SK-N-SH treated with all-trans-retinoic acid at 6 μM for 48 hours (cell line): ENCODE measurements at regions not wholly inside any gene's neighbourhood (a gene's known extent, or its start where the extent isn't known, plus 50 kb on each side); places are given as distances from the start of the nearest gene placed in this dataset.

ENCODE experiments used
- ATAC-seq: fragments of 200-7000 bp; cut with Tn5 transposase; 3 replicates; pipeline ENCODE4 v1.9.1; 2020; ENCODE audit warnings: mild to moderate bottlenecking, moderate library complexity
- ARNTL ChIP-seq: fragments of 450-650 bp; formaldehyde crosslinking; IDR thresholded peaks from 2 replicates; pipeline ENCODE4 v1.5.0; 2020; ENCODE audit warnings: low read depth, mild to moderate bottlenecking, moderate library complexity, borderline replicate concordance
- BACH2 ChIP-seq: fragments of 250-450 bp; sonication (Bioruptor Pico); IDR thresholded peaks from 2 replicates; pipeline ENCODE4 v1.9.0; 2021; ENCODE audit warnings: mild to moderate bottlenecking, borderline replicate concordance
- CREB5 ChIP-seq: fragments of 250-450 bp; sonication (Bioruptor Pico); IDR thresholded peaks from 2 replicates; pipeline ENCODE4 v1.5.1; 2020; ENCODE audit warnings: low read depth, mild to moderate bottlenecking, moderate library complexity
- CSDC2 ChIP-seq: fragments of 250-450 bp; sonication (Bioruptor Pico); IDR thresholded peaks from 2 replicates; pipeline ENCODE4 v1.5.0; 2020; ENCODE audit warnings: mild to moderate bottlenecking, moderate library complexity
- ESRRG ChIP-seq: fragments of 250-450 bp; sonication (Bioruptor Pico); IDR thresholded peaks from 2 replicates; pipeline ENCODE4 v1.6.1; 2021; ENCODE audit warnings: mild to moderate bottlenecking
- GLIS3 ChIP-seq: fragments of 250-450 bp; sonication (Bioruptor Pico); IDR thresholded peaks from 2 replicates; pipeline ENCODE4 v1.5.0; 2020; ENCODE audit warnings: mild to moderate bottlenecking, moderate library complexity
- ISL1 ChIP-seq: fragments of 250-450 bp; sonication (Bioruptor Pico); IDR thresholded peaks from 2 replicates; pipeline ENCODE4 v2.1.2; 2022; ENCODE audit warnings: mild to moderate bottlenecking, moderate library complexity
- OSR1 ChIP-seq: fragments of 250-450 bp; sonication (Bioruptor Pico); IDR thresholded peaks from 2 replicates; pipeline ENCODE4 v1.8.0; 2022; ENCODE audit warnings: moderate library complexity, mild to moderate bottlenecking, inconsistent platforms
- RARB ChIP-seq: fragments of 250-450 bp; sonication (Bioruptor Pico); IDR thresholded peaks from 2 replicates; pipeline ENCODE4 v1.8.0; 2021; ENCODE audit warnings: mild to moderate bottlenecking, moderate library complexity
- SNAI2 ChIP-seq: fragments of 250-450 bp; sonication (Bioruptor Pico); IDR thresholded peaks from 2 replicates; pipeline ENCODE4 v1.5.0; 2020; ENCODE audit warnings: mild to moderate bottlenecking, moderate library complexity
- TCF4 ChIP-seq: fragments of 250-450 bp; sonication (Bioruptor Pico); IDR thresholded peaks from 2 replicates; pipeline ENCODE4 v1.8.0; 2021; ENCODE audit warnings: mild to moderate bottlenecking, moderate library complexity, borderline replicate concordance
- ZC3H10 ChIP-seq: fragments of 250-450 bp; sonication (Bioruptor Pico); IDR thresholded peaks from 2 replicates; pipeline ENCODE4 v1.5.1; 2021; ENCODE audit warnings: mild to moderate bottlenecking, moderate library complexity
- ZFP3 ChIP-seq: fragments of 250-450 bp; sonication (Bioruptor Pico); IDR thresholded peaks from 2 replicates; pipeline ENCODE4 v1.5.0; 2020; ENCODE audit warnings: mild to moderate bottlenecking, moderate library complexity
- ZFP30 ChIP-seq: fragments of 450-650 bp; formaldehyde crosslinking; IDR thresholded peaks from 2 replicates; pipeline ENCODE4 v1.5.0; 2022; ENCODE audit warnings: mild to moderate bottlenecking, moderate library complexity
- ZNF565 ChIP-seq: fragments of 450-650 bp; formaldehyde crosslinking; conservative IDR thresholded peaks from 2 replicates; pipeline ENCODE4 v1.5.0; 2020; ENCODE audit warnings: low read depth, mild to moderate bottlenecking, moderate library complexity
- ZNF70 ChIP-seq: fragments of 450-650 bp; formaldehyde crosslinking; IDR thresholded peaks from 2 replicates; pipeline ENCODE4 v1.5.0; 2020; ENCODE audit warnings: mild to moderate bottlenecking, moderate library complexity
- ZNF8 ChIP-seq: fragments of 450-650 bp; formaldehyde crosslinking; IDR thresholded peaks from 2 replicates; pipeline ENCODE4 v1.5.0; 2020; ENCODE audit warnings: mild to moderate bottlenecking, moderate library complexity
- TF ChIP-seq, protein P1 (sequence below): fragments of 250-450 bp; sonication (Bioruptor Pico); IDR thresholded peaks from 2 replicates; pipeline ENCODE4 v1.8.0; 2020; ENCODE audit warnings: mild to moderate bottlenecking, moderate library complexity, borderline replicate concordance
- TF ChIP-seq, protein P2 (sequence below): fragments of 250-450 bp; sonication (Bioruptor Pico); IDR thresholded peaks from 2 replicates; pipeline ENCODE4 v1.5.1; 2021; ENCODE audit warnings: mild to moderate bottlenecking, moderate library complexity
- TF ChIP-seq, protein P3 (sequence below): fragments of 250-450 bp; sonication (Bioruptor Pico); IDR thresholded peaks from 2 replicates; pipeline ENCODE4 v1.8.0; 2021; ENCODE audit warnings: low read depth, mild to moderate bottlenecking, moderate library complexity, borderline replicate concordance
- TF ChIP-seq, protein P4 (sequence below): fragments of 250-450 bp; sonication (Bioruptor Pico); IDR thresholded peaks from 2 replicates; pipeline ENCODE4 v1.5.0; 2020; ENCODE audit warnings: mild to moderate bottlenecking, moderate library complexity

DNA sequence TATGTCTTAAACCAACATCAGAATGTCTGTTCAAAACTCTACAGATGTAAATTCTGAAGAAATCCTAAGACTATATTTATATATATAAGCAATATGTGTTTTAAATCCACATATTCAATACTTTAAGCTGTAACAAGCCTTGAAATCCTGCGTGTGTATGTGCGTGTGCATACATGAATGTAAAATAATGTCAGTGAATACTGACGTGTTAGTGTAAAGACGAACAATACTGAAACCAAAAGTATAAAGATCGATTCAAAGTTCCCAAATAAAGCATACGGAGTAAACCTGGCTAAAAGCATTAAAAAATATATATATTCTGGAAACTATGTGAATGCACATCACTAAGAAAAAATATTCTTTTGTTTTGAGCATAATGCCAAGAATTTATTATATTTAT is 668.6 kb upstream of the NCAM2 start (continued):
- TF ChIP-seq RARB (CRISPR knock-in tag): no peak

- no peak for ATAC-seq
- no peak for TF ChIP-seq ZNF8 (CRISPR knock-in tag)
- no peak for TF ChIP-seq ZNF70 (CRISPR knock-in tag)
- TF ChIP-seq BACH2: no peak
- TF ChIP-seq, protein P1, sequence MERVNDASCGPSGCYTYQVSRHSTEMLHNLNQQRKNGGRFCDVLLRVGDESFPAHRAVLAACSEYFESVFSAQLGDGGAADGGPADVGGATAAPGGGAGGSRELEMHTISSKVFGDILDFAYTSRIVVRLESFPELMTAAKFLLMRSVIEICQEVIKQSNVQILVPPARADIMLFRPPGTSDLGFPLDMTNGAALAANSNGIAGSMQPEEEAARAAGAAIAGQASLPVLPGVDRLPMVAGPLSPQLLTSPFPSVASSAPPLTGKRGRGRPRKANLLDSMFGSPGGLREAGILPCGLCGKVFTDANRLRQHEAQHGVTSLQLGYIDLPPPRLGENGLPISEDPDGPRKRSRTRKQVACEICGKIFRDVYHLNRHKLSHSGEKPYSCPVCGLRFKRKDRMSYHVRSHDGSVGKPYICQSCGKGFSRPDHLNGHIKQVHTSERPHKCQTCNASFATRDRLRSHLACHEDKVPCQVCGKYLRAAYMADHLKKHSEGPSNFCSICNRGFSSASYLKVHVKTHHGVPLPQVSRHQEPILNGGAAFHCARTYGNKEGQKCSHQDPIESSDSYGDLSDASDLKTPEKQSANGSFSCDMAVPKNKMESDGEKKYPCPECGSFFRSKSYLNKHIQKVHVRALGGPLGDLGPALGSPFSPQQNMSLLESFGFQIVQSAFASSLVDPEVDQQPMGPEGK: no peak
- TF ChIP-seq TCF4 (CRISPR knock-in tag): no peak
- TF ChIP-seq OSR1: no peak
- no peak for TF ChIP-seq ESRRG (CRISPR knock-in tag)
These were observed 667.6 kb upstream of the NCAM2 start for GRCh38 chr21:20330652-20331051.

DNA sequence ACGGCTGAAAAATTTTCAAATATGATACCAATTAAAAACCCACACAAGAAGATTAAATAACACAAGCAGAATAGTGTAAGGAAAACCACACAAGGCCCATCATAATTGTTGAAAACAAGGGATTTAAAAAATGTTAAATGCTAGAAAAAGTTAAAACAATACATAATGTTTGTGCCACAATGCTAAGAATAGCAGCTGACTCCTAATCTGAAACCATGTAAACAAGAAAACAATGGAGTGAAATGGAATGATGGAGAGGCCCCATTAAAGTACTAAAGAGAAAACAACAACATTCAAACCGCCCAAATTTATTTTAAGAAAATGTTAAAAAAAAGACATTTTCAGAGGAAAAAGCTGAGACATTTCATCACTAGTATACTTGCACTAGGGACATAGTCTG is 663.6 kb upstream of the NCAM2 start:
- TF ChIP-seq, protein P1: no peak
- no peak for TF ChIP-seq TCF4 (CRISPR knock-in tag)
- no peak for ATAC-seq

DNA sequence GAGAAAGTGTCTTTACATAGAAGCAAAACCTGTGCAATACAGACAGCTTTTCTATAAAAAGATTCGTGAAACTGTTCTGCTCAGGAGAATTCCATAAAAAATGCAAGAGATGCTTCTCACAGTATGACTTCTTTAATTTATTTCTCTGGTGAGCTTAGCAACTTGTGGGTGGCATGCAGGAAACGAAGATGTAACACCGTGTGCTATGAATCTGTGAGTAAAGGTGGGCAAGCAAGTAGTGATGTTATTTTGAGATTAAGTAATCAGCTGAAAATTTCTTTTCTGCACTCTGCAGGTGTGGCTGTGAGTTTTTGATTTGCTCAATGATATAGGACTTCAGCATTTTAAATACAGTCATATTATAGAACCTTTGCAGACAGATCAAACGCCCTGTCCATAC is 656.8 kb upstream of the NCAM2 start:
- TF ChIP-seq TCF4 (CRISPR knock-in tag): no peak
- TF ChIP-seq, protein P2, sequence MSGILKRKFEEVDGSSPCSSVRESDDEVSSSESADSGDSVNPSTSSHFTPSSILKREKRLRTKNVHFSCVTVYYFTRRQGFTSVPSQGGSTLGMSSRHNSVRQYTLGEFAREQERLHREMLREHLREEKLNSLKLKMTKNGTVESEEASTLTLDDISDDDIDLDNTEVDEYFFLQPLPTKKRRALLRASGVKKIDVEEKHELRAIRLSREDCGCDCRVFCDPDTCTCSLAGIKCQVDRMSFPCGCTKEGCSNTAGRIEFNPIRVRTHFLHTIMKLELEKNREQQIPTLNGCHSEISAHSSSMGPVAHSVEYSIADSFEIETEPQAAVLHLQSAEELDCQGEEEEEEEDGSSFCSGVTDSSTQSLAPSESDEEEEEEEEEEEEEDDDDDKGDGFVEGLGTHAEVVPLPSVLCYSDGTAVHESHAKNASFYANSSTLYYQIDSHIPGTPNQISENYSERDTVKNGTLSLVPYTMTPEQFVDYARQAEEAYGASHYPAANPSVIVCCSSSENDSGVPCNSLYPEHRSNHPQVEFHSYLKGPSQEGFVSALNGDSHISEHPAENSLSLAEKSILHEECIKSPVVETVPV (CRISPR knock-in tag): no peak
- no peak for TF ChIP-seq ARNTL (CRISPR knock-in tag)
- no peak for TF ChIP-seq ZFP3 (CRISPR knock-in tag)
- no peak for TF ChIP-seq ZNF565 (CRISPR knock-in tag)
- no peak for TF ChIP-seq ZFP30 (CRISPR knock-in tag)
- no peak for TF ChIP-seq ZC3H10 (CRISPR knock-in tag)
- no peak for TF ChIP-seq BACH2
- TF ChIP-seq, protein P3, sequence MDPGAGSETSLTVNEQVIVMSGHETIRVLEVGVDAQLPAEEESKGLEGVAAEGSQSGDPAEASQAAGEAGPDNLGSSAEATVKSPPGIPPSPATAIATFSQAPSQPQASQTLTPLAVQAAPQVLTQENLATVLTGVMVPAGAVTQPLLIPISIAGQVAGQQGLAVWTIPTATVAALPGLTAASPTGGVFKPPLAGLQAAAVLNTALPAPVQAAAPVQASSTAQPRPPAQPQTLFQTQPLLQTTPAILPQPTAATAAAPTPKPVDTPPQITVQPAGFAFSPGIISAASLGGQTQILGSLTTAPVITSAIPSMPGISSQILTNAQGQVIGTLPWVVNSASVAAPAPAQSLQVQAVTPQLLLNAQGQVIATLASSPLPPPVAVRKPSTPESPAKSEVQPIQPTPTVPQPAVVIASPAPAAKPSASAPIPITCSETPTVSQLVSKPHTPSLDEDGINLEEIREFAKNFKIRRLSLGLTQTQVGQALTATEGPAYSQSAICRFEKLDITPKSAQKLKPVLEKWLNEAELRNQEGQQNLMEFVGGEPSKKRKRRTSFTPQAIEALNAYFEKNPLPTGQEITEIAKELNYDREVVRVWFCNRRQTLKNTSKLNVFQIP (CRISPR knock-in tag): no peak
- no peak for TF ChIP-seq CREB5 (CRISPR knock-in tag)
- TF ChIP-seq, protein P4, sequence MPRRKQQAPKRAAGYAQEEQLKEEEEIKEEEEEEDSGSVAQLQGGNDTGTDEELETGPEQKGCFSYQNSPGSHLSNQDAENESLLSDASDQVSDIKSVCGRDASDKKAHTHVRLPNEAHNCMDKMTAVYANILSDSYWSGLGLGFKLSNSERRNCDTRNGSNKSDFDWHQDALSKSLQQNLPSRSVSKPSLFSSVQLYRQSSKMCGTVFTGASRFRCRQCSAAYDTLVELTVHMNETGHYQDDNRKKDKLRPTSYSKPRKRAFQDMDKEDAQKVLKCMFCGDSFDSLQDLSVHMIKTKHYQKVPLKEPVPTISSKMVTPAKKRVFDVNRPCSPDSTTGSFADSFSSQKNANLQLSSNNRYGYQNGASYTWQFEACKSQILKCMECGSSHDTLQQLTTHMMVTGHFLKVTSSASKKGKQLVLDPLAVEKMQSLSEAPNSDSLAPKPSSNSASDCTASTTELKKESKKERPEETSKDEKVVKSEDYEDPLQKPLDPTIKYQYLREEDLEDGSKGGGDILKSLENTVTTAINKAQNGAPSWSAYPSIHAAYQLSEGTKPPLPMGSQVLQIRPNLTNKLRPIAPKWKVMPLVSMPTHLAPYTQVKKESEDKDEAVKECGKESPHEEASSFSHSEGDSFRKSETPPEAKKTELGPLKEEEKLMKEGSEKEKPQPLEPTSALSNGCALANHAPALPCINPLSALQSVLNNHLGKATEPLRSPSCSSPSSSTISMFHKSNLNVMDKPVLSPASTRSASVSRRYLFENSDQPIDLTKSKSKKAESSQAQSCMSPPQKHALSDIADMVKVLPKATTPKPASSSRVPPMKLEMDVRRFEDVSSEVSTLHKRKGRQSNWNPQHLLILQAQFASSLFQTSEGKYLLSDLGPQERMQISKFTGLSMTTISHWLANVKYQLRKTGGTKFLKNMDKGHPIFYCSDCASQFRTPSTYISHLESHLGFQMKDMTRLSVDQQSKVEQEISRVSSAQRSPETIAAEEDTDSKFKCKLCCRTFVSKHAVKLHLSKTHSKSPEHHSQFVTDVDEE (CRISPR knock-in tag): no peak
- no peak for TF ChIP-seq CSDC2 (CRISPR knock-in tag)
- TF ChIP-seq GLIS3: no peak
- TF ChIP-seq SNAI2 (CRISPR knock-in tag): no peak
- TF ChIP-seq ISL1 (CRISPR knock-in tag): no peak
- no peak for TF ChIP-seq ZNF70 (CRISPR knock-in tag)
- no peak for ATAC-seq
